HG03469 (cell line): ENCODE measurements at regions not wholly inside any gene's neighbourhood (a gene's known extent, or its start where the extent isn't known, plus 50 kb on each side); places are given as distances from the start of the nearest gene placed in this dataset.

Source experiments
- ATAC-seq: cut with Tn5 transposase; IDR thresholded peaks from one replicate; pipeline ENCODE4 v1.9.1; 2021; ENCODE audit warnings: mild to moderate bottlenecking, moderate library complexity, moderate number of reproducible peaks; ENCODE audit not compliant: unreplicated experiment

GRCh38 chr5:97658116-97658900, 475.3 kb upstream of the RIOK2 start:
- ATAC-seq = no peak

- no peak for ATAC-seq
These were observed 483.7 kb upstream of the RIOK2 start for GRCh38 chr5:97666783-97667182.

- ATAC-seq = no peak
These were observed 487.4 kb upstream of the RIOK2 start for GRCh38 chr5:97670447-97670846.

DNA sequence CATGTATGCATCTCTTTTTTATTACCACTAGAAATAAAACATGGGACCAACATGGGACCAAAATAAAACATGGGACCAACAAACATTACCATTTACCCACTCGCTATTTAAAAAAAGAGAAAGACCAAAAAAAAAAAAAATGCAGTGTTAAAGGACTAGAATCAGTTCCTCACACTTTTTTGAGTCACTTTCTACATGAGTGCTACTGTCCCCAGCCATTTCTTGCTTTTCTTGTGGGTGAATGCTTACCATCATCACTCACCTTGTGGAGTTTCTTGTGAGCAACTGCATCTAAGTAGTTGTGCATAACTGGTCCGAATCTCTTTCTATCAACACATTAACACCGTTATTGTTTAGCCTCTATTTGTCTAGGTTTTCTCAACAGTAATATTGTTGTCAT, 493.6 kb upstream of the RIOK2 start:
- no peak for ATAC-seq

GRCh38 chr5:97694091-97694490, 511.0 kb upstream of the RIOK2 start:
- ATAC-seq = no peak

DNA sequence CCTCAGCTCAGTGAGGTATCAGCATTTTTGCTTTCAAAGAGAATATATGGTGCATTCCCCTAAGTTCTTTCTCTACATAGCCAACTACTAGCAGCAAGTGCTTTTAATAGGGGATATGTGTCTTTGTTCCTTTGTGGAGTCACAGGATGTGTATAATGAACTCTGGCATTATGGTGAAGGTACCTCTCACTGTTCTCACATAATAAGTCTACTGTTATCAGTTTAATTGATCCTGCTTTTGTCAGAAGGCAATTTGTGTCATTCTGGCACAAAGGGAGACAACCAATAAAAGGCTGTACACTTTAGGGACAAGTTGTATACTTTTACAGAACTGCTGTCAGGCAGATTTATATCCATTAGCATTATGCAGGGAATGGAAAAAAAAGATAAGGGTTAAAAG, 531.4 kb upstream of the RIOK2 start:
- ATAC-seq = no peak

DNA sequence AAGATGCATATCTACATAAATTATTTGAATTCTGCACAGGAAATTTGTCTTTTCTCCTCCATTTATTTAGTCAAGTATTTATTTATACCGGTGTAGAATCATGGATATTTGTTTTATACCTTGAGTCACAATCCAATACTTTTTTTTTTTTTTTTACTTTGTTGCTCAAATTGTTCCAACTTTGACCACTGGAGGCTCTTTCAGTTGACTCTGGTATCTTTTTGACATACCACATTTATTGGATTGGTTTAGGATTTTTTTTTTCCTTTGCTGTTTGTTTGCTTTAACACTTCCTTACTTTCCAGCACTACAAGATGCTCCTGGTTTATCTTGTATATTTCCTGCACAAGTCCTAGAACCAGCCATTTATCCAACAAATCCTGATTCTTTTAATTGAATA, 543.1 kb upstream of the RIOK2 start:
- no peak for ATAC-seq

DNA sequence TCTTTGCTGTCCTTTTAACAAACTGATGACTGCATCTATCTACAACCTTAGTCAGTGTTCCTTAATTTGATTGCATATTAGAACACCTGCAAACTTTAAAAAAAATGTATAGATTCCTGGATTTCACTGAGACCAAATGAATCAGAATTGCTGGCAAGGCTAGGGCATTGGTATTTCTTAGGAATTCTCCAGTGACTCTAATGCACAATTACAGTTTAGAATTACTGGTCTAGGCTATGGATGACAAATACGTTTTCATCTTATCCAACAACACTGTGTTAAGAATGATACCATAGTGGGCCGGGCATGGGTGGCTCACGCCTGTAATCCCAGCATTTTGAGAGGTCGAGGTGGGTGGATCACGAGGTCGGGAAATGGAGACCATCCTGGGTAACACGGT, 545.9 kb upstream of the RIOK2 start:
- no peak for ATAC-seq

DNA sequence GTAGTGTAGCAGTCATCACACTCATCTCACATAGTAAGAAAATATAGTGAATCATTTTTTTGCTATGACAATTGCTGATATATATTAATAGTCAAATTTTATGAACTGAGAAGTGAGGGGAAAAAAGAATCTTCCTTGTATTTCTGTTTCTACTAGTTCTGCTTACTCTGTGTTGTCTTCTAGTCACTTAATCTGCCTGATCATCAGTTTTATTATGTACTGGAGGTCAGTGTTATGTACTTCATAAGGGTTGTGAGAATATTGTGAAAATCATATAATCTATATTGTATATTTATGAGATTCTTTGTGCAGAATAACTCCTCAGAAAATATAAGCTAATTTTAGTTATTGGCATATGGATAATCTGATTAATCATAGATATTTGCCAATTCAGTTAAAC, 546.9 kb upstream of the RIOK2 start:
- no peak for ATAC-seq

DNA sequence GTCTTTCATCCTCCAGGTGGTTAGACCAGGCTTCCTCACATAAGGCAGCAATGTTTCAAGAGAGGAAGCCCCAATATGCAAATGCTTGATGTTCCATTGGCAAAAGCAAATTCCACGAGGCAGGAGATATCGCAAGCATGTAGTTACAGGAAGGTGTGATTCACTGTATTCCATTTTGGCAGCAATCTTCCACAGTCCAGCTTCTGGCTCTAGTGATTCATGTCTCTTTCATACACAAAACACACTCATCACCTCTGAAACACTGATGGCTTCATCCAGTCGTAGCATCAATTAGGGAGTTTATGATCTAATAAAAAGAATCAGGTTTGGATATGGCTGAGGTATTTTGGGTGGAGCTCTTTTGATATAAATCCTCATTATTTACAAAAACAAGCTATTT, 552.2 kb upstream of the RIOK2 start:
- no peak for ATAC-seq

- no peak for ATAC-seq
These were observed 554.6 kb upstream of the RIOK2 start for GRCh38 chr5:97737608-97738007.

- ATAC-seq = no peak
These were observed 562.8 kb upstream of the RIOK2 start for GRCh38 chr5:97745817-97746216.

GRCh38 chr5:97750576-97750975, 567.5 kb upstream of the RIOK2 start:
- ATAC-seq = no peak

GRCh38 chr5:97751540-97751939, 568.5 kb upstream of the RIOK2 start:
- no peak for ATAC-seq

- ATAC-seq = no peak
These were observed 569.8 kb upstream of the RIOK2 start for GRCh38 chr5:97752871-97753270.

GRCh38 chr5:97762483-97762882, 579.4 kb upstream of the RIOK2 start:
- ATAC-seq = no peak

DNA sequence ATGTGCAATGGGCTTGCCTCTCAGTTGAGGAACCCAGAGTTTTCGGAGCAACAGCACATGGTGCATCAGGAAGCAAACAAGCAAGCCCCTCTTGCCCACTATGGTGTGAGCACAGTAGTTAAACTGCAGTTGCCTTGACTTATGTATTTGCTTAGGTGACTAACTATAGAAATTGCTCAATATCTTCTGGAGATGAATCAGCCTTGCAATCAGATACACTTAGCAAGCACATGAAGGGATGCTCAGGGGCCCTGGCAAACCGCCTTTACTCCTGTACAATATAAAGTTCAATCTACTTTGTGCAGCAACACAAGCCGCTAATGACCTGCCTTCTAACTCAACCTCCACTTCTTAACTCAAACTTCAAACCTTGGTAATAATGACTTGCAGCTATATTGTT, 581.7 kb upstream of the RIOK2 start:
- ATAC-seq = no peak

GRCh38 chr5:97778451-97778850, 595.4 kb upstream of the RIOK2 start:
- ATAC-seq = no peak

- ATAC-seq = no peak
These were observed 605.3 kb upstream of the RIOK2 start for GRCh38 chr5:97788369-97788768.

DNA sequence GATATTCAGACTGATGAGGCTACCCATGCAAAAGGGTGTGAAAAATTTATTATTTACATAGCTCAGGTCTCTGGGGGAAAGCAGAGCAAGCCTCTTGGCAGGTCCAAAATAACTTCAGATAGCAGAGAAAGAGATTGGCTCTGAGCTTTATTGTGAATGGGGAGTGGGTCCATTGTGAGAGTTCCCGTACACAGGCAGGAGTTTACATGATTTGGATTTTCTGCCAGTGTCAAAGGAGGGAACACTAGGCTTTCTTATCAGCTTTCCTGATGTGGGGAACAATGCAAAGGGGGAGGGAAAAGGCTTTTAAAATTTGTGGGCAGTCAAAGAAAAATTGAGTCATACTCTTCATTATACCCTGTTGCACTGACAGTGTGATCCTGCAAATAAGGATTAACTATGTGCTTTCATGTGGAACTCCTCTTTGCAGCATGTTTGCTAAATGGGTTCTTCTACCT, 615.0 kb upstream of the RIOK2 start:
- no peak for ATAC-seq

GRCh38 chr5:97801461-97801860, 618.4 kb upstream of the RIOK2 start:
- no peak for ATAC-seq

DNA sequence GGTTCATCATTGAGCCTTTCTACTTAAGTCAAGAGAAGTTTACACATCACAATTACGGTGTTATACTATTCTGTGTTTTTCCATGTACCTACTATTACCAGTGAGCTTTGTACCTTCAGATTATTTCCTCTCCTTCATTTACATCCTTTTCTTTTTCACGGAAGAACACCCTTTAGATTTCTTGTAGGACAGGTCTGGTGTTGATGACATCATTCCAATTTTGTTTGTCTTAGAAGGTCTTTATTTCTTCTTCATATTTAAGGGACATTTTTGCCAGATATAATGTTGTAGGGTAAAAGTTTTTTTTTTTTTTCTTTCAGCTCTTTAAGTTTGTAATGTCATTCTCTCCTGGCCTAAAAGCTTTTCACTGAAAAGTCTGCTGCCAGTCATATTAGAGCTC, 637.1 kb upstream of the RIOK2 start:
- no peak for ATAC-seq

DNA sequence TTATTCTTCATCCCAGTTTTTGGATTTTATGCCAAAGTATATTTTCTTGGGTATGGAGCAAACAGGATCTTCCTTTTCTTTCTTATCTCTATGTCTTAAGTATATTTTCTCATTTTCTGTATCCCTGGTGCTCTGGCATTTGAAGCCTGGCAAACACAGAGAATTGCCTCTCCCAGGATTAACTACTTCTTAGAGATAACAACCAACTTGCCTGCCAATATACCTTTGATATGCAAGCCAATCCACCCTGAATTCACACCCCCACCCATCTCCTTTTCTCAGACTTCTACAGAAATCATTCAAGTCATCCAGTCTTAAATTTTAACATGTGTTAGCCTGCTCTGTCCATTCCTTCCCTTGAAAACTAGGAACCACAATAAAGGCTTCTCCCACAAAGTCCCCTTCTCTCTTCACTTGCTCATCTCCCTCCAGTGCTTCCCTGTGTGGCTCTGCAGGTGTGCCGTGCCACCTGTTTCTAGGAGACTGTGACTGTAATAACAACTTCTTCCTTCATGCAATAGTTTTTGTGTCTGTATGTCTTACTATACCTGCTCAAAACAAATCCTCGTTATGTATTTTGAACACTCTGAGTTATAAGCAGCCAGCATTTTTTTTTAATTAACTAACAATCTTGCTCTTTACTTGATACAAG, 649.7 kb upstream of the RIOK2 start:
- ATAC-seq = no peak
